Gastrocnemius medialis (tissue), 4 donors: ENCODE measurements at regions not wholly inside any gene's neighbourhood (a gene's known extent, or its start where the extent isn't known, plus 50 kb on each side); places are given as distances from the start of the nearest gene placed in this dataset.

Source experiments
- ATAC-seq, 2 donors: fragments of 150-250 bp; one replicate each; pipeline ENCODE4 v1.9.1; 2016
- DNase-seq, 2 donors: peaks; one replicate each; pipeline ENCODE4 v3.0.0-alpha.2; 2019
- H3K27ac ChIP-seq, 4 donors: fragments of 200-600 bp; sonication (generic); 1 replicate in 1 of 4; 2 replicates in 3 of 4; pipeline ENCODE4 v1.5.1; 2016 to 2018; ENCODE audit warnings: mild to moderate bottlenecking in 2 of 4, moderate library complexity in 1 of 4
- H3K27me3 ChIP-seq, 3 donors: fragments of 200-600 bp; sonication (generic) in 2 of 3; 1 replicate in 1 of 3; 2 replicates in 2 of 3; pipeline versions ENCODE4 v1.5.1 to v1.6.0; 2016 to 2019; ENCODE audit warnings: mild to moderate bottlenecking in 1 of 3, moderate library complexity in 1 of 3
- H3K36me3 ChIP-seq, 2 donors: fragments of 200-600 bp; sonication (generic) in 1 of 2; one replicate each; pipeline ENCODE4 v1.5.1; 2017 to 2018
- H3K4me1 ChIP-seq, 2 donors: fragments of 200-600 bp; sonication (generic) in 1 of 2; one replicate each; pipeline ENCODE4 v1.5.1; 2016 to 2017; ENCODE audit warnings: mild to moderate bottlenecking in 2 of 2
- H3K4me3 ChIP-seq, 4 donors: fragments of 200-600 bp; sonication (generic) in 3 of 4; 1 replicate in 1 of 4; 2 replicates in 3 of 4; pipeline ENCODE4 v1.5.1; 2016 to 2019; ENCODE audit warnings: mild to moderate bottlenecking in 2 of 4
- H3K9me3 ChIP-seq, 3 donors: fragments of 200-600 bp; sonication (generic) in 2 of 3; 1 replicate in 1 of 3; 2 replicates in 2 of 3; pipeline ENCODE4 v1.5.1; 2016 to 2019
- CTCF ChIP-seq, 5 experiments: fragments of 450-650 bp in 3 of 5; fragments of 200-600 bp in 2 of 5; sonication (generic) in 2 of 5; IDR thresholded peaks in 4 of 5; conservative IDR thresholded peaks in 1 of 5; 1 replicate in 4 of 5; 2 replicates in 1 of 5; pipeline ENCODE4 v1.5.1; 2016 to 2019; ENCODE audit warnings: antibody characterized with exemption in 5 of 5, mild to moderate bottlenecking in 3 of 5, moderate library complexity in 3 of 5
- POLR2A ChIP-seq, 2 donors: fragments of 450-650 bp; IDR thresholded peaks; one replicate each; pipeline ENCODE4 v1.6.1; 2017; ENCODE audit warnings: antibody characterized with exemption in 2 of 2, mild to moderate bottlenecking in 2 of 2, moderate library complexity in 2 of 2
- in situ Hi-C, 4 donors: fragments of 200-750 bp; cut with MboI; loops; one replicate each; pipeline versions ENCODE4 v1.15.0 to v1.8.0; 2017; ENCODE audit warnings: low sequenced_read_pairs in 4 of 4
- intact Hi-C: fragments of 100-400 bp; cut with DNase I; formaldehyde crosslinking; loops from one replicate; pipeline ENCODE4 v1.15.1; 2023; ENCODE audit warnings: low total_unique reads

- TF ChIP-seq POLR2A (IDR thresholded peaks at IDR 0.05) (no peak), CTCF (IDR thresholded peaks at IDR 0.05 in 4 of 5, conservative IDR thresholded peaks at IDR 0.05 in 1 of 5) (no peak)
- Histone ChIP-seq H3K27ac (no peak overlapping the region), H3K4me3 (no peak overlapping the region), H3K4me1 (no peaks in the 10 kb centered on the region), H3K9me3 (no peaks in the 10 kb centered on the region), H3K36me3 (no peaks in the 10 kb centered on the region), H3K27me3 (peaks cover 8 to 26% (median 21%) of the 10 kb centered on the region in 3 donors)
- DNase-seq (no peak), ATAC-seq (no peak)
- intact Hi-C loops, result no loop called here
- in situ Hi-C loops, result no loop called here
These were observed 204.9 kb upstream of the FOXF1 start for GRCh38 chr16:86305440-86305839.

GRCh38 chr16:86306011-86306644 is 204.2 kb upstream of the FOXF1 start:
- TF ChIP-seq CTCF (IDR thresholded peaks at IDR 0.05 in 4 of 5, conservative IDR thresholded peaks at IDR 0.05 in 1 of 5), result no peak
- TF ChIP-seq POLR2A (IDR thresholded peaks at IDR 0.05), result no peak
- Histone ChIP-seq H3K9me3 (no peaks in the 10 kb centered on the region), H3K4me1 (no peaks in the 10 kb centered on the region), H3K36me3 (no peaks in the 10 kb centered on the region), H3K4me3 (no peak overlapping the region), H3K27ac (no peak overlapping the region), H3K27me3 (peaks cover 5 to 24% (median 21%) of the 10 kb centered on the region in 3 donors)
- intact Hi-C loops, result no loop called here
- DNase-seq, result no peak
- ATAC-seq, result no peak
- in situ Hi-C loops, result no loop called here

GRCh38 chr16:86306811-86307513 is 203.4 kb upstream of the FOXF1 start:
- Histone ChIP-seq H3K36me3 (no peaks in the 10 kb centered on the region), H3K27ac (no peak overlapping the region), H3K27me3 (peaks cover 0 to 24% (median 21%) of the 10 kb centered on the region in 3 donors), H3K4me3 (no peak overlapping the region), H3K9me3 (no peaks in the 10 kb centered on the region), H3K4me1 (no peaks in the 10 kb centered on the region)
- ATAC-seq (no peak), DNase-seq (no peak)
- TF ChIP-seq POLR2A (IDR thresholded peaks at IDR 0.05) (no peak), CTCF (IDR thresholded peaks at IDR 0.05 in 4 of 5, conservative IDR thresholded peaks at IDR 0.05 in 1 of 5) (no peak)
- intact Hi-C loops, result no loop called here
- in situ Hi-C loops, result no loop called here

- no peak for DNase-seq
- no peaks in the 10 kb centered on the region for H3K36me3 ChIP-seq
- no peak overlapping the region for H3K27ac ChIP-seq
- in situ Hi-C loops, result no loop called here
- H3K4me1 ChIP-seq, result no peaks in the 10 kb centered on the region
- ATAC-seq, result no peak
- no peak overlapping the region for H3K4me3 ChIP-seq
- intact Hi-C loops, result no loop called here
- peaks cover 0 to 21% (median 20%) of the 10 kb centered on the region in 3 donors for H3K27me3 ChIP-seq
- no peak for TF ChIP-seq POLR2A (IDR thresholded peaks at IDR 0.05)
- no peak for TF ChIP-seq CTCF (IDR thresholded peaks at IDR 0.05 in 4 of 5, conservative IDR thresholded peaks at IDR 0.05 in 1 of 5)
- H3K9me3 ChIP-seq, result no peaks in the 10 kb centered on the region
These were observed 202.8 kb upstream of the FOXF1 start for GRCh38 chr16:86307514-86307903.
